Smooth muscle cell (in vitro differentiated cells): ENCODE measurements at regions not wholly inside any gene's neighbourhood (a gene's known extent, or its start where the extent isn't known, plus 50 kb on each side); places are given as distances from the start of the nearest gene placed in this dataset.

Experiments
- DNase-seq: peaks from one replicate; lab custom pipeline; 2025; ENCODE audit not compliant: unreplicated experiment; lab: John Stamatoyannopoulos, UW
- H2AFZ ChIP-seq: fragments of 200-600 bp; sonication (generic); 2 replicates; pipeline ENCODE4 v1.6.0; 2016; ENCODE audit warnings: antibody characterized with exemption, low read depth, mild to moderate bottlenecking
- H3F3A ChIP-seq: fragments of 200-600 bp; sonication (generic); 2 replicates; pipeline ENCODE4 v1.6.0; 2017; ENCODE audit warnings: antibody characterized with exemption, low read depth
- H3K27ac ChIP-seq: fragments of 200-600 bp; sonication (generic); 2 replicates; pipeline ENCODE4 v1.5.1; 2016; ENCODE audit warnings: low read depth, mild to moderate bottlenecking
- H3K27me3 ChIP-seq: fragments of 200-600 bp; sonication (generic); 2 replicates; pipeline ENCODE4 v1.6.1; 2016; ENCODE audit warnings: low read depth, mild to moderate bottlenecking
- H3K36me3 ChIP-seq: fragments of 200-600 bp; sonication (generic); 2 replicates; pipeline ENCODE4 v1.5.1; 2016; ENCODE audit warnings: low read depth
- H3K4me1 ChIP-seq: fragments of 200-600 bp; sonication (generic); 2 replicates; pipeline ENCODE4 v1.5.1; 2016; ENCODE audit warnings: low read depth
- H3K4me2 ChIP-seq: fragments of 200-600 bp; sonication (generic); 2 replicates; pipeline ENCODE4 v1.6.0; 2016; ENCODE audit warnings: mild to moderate bottlenecking
- H3K4me3 ChIP-seq: fragments of 200-600 bp; sonication (generic); 2 replicates; pipeline ENCODE4 v1.5.1; 2016; ENCODE audit warnings: mild to moderate bottlenecking
- H3K79me2 ChIP-seq: fragments of 200-600 bp; sonication (generic); 2 replicates; pipeline ENCODE4 v1.6.0; 2016; ENCODE audit warnings: low read depth, mild to moderate bottlenecking
- H3K9ac ChIP-seq: fragments of 200-600 bp; sonication (generic); 2 replicates; pipeline ENCODE4 v1.6.0; 2016; ENCODE audit warnings: low read depth
- H3K9me3 ChIP-seq: fragments of 200-600 bp; sonication (generic); replicated peaks from 2 replicates; pipeline ENCODE4 v1.5.1; 2016; ENCODE audit warnings: low read depth
- H4K20me1 ChIP-seq: fragments of 200-600 bp; sonication (generic); 2 replicates; pipeline ENCODE4 v1.6.0; 2016; ENCODE audit warnings: low read depth
- CTCF ChIP-seq: fragments of 200-600 bp; sonication (generic); IDR thresholded peaks from 2 replicates; pipeline ENCODE4 v1.5.1; 2017; ENCODE audit warnings: borderline replicate concordance, mild to moderate bottlenecking, antibody characterized with exemption; ENCODE audit not compliant: insufficient read depth, poor library complexity, severe bottlenecking
- WGBS: methylation state at CpG from one replicate; pipeline ENCODE4 v1.1.7; 2016; ENCODE audit warnings: low lambda C conversion rate; 5-methylcytosine and 5-hydroxymethylcytosine counted together

GRCh38 chr10:106454233-106454632 is 710.3 kb downstream of the SORCS1 start:
- Histone ChIP-seq H3K9me3 (no peaks in the 10 kb centered on the region), H3K27ac (no peak overlapping the region), H3F3A (no peaks in the 10 kb centered on the region), H3K9ac (no peak overlapping the region), H3K4me1 (no peaks in the 10 kb centered on the region), H3K4me2 (no peak overlapping the region), H3K27me3 (no peaks in the 10 kb centered on the region), H2AFZ (no peak overlapping the region), H3K36me3 (no peaks in the 10 kb centered on the region), H3K4me3 (no peak overlapping the region), H4K20me1 (no peaks in the 10 kb centered on the region), H3K79me2 (no peaks in the 10 kb centered on the region)
- 94% methylated on average over 3 of the region's 3 CpGs for WGBS
- TF ChIP-seq CTCF = no peak
- no peak for DNase-seq

GRCh38 chr10:106450966-106451365 is 713.5 kb downstream of the SORCS1 start:
- H3K9ac ChIP-seq = no peak overlapping the region
- H3K4me2 ChIP-seq = no peak overlapping the region
- no peaks in the 10 kb centered on the region for H3K27me3 ChIP-seq
- DNase-seq = no peak
- H3K27ac ChIP-seq = no peak overlapping the region
- no peaks in the 10 kb centered on the region for H4K20me1 ChIP-seq
- no peaks in the 10 kb centered on the region for H3F3A ChIP-seq
- no peaks in the 10 kb centered on the region for H3K4me1 ChIP-seq
- no peaks in the 10 kb centered on the region for H3K36me3 ChIP-seq
- H3K79me2 ChIP-seq = no peaks in the 10 kb centered on the region
- WGBS = 82% methylated on average over 1 of the region's 1 CpG
- H3K9me3 ChIP-seq = no peaks in the 10 kb centered on the region
- no peak overlapping the region for H3K4me3 ChIP-seq
- TF ChIP-seq CTCF = no peak
- H2AFZ ChIP-seq = no peak overlapping the region

GRCh38 chr10:106446920-106447319 is 717.6 kb downstream of the SORCS1 start:
- DNase-seq = no peak
- H3K9ac ChIP-seq = no peak overlapping the region
- no peak overlapping the region for H3K4me3 ChIP-seq
- no peak overlapping the region for H3K4me2 ChIP-seq
- H3F3A ChIP-seq = no peaks in the 10 kb centered on the region
- TF ChIP-seq CTCF = no peak
- no peaks in the 10 kb centered on the region for H3K79me2 ChIP-seq
- H2AFZ ChIP-seq = no peak overlapping the region
- H3K4me1 ChIP-seq = no peaks in the 10 kb centered on the region
- H3K36me3 ChIP-seq = no peaks in the 10 kb centered on the region
- no peak overlapping the region for H3K27ac ChIP-seq
- H4K20me1 ChIP-seq = no peaks in the 10 kb centered on the region
- no peaks in the 10 kb centered on the region for H3K9me3 ChIP-seq
- H3K27me3 ChIP-seq = no peaks in the 10 kb centered on the region

GRCh38 chr10:106442223-106442622 is 722.3 kb downstream of the SORCS1 start:
- Histone ChIP-seq H2AFZ (no peak overlapping the region), H3K27me3 (no peaks in the 10 kb centered on the region), H3K9me3 (no peaks in the 10 kb centered on the region), H3K4me2 (no peak overlapping the region), H3K4me3 (no peak overlapping the region), H3K79me2 (no peaks in the 10 kb centered on the region), H4K20me1 (no peaks in the 10 kb centered on the region), H3K27ac (no peak overlapping the region), H3K9ac (no peak overlapping the region), H3K36me3 (no peaks in the 10 kb centered on the region), H3F3A (peaks cover 3% of the 10 kb centered on the region), H3K4me1 (peaks cover 5% of the 10 kb centered on the region)
- TF ChIP-seq CTCF = no peak
- DNase-seq = no peak
- 87% methylated on average over 2 of the region's 2 CpGs for WGBS
